CD4-positive, alpha-beta T cell treated with Interferon gamma for 1 hour (primary cell): ENCODE measurements at regions not wholly inside any gene's neighbourhood (a gene's known extent, or its start where the extent isn't known, plus 50 kb on each side); places are given as distances from the start of the nearest gene placed in this dataset.
"Not testable (repeated sequence)": the region's sequence is repeated elsewhere in the genome, so short reads cannot be mapped to it uniquely, and the experiment has no call there.

Experiments used
- DNase-seq: peaks from one replicate; pipeline ENCODE4 v3.0.0-alpha.2; 2020

DNA sequence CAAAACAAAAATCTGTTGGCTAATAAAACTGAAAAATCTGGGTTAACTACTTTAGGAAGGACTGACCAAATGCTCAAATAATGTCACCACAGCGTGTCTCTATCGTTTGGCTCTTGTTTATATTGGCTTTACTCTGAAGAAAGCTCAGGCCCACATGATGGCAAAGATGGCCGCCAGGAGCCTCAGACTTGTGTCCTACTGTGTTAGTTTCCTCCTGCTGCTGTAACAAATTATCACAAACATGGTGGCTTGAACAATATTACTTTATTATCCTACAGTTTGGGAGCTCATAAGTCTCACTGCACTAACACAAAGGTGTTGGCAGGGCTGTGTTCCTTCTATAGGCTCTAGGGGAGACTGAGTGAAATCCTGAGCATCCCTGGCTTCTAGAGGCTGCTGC is 303.0 kb downstream of the DAD1 start:
- no peak for DNase-seq

DNA sequence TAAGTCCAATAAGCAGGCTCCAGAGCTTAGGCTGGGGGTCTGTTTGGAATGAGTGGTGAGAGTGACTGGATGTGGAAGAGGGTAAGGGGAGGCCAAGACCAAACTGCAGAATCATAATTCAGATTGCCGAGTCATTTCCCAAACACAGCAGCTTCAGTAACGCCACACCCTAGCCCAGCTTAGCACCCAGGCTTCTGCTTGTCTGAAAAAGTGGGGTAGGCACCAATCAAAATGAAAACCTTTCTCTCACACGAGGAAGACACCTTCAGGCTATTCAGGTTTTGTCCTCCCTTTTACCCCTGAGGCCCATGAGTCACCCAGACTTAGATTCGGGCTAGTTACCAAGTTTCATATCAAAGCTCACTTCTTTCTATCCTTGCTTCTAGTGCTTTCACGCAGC is 306.1 kb downstream of the DAD1 start:
- no peak for DNase-seq

DNA sequence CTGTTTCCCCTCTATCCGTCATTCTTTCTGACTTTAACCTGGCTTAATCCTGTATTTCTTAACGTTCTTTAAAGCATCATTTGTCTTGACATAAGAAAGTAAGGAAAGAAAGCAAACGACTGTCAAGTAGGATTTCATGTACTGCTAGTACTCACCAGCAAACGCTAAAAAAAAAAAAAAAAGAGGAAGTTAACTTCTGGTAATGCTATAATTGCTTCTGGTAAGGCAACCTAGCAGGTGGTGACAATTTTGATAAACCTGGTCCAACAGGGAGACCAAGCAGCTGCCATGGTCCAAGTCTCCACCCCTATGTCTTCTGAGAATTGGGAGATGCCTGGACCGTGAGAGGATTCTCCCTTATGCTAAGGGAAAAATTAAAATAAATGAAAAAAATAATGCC is 306.6 kb downstream of the DAD1 start:
- DNase-seq: no peak

DNA sequence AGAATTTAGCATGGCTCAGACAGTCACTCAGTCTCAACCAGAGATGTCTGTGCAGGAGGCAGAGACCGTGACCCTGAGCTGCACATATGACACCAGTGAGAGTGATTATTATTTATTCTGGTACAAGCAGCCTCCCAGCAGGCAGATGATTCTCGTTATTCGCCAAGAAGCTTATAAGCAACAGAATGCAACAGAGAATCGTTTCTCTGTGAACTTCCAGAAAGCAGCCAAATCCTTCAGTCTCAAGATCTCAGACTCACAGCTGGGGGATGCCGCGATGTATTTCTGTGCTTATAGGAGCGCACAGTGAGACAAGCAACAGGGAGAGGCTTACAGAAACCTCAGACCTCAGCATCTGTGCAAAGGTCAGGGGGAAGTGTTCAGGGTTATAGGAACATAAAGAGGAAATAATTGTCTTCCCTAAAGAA is 307.6 kb downstream of the DAD1 start:
- not testable (repeated sequence) for DNase-seq

DNA sequence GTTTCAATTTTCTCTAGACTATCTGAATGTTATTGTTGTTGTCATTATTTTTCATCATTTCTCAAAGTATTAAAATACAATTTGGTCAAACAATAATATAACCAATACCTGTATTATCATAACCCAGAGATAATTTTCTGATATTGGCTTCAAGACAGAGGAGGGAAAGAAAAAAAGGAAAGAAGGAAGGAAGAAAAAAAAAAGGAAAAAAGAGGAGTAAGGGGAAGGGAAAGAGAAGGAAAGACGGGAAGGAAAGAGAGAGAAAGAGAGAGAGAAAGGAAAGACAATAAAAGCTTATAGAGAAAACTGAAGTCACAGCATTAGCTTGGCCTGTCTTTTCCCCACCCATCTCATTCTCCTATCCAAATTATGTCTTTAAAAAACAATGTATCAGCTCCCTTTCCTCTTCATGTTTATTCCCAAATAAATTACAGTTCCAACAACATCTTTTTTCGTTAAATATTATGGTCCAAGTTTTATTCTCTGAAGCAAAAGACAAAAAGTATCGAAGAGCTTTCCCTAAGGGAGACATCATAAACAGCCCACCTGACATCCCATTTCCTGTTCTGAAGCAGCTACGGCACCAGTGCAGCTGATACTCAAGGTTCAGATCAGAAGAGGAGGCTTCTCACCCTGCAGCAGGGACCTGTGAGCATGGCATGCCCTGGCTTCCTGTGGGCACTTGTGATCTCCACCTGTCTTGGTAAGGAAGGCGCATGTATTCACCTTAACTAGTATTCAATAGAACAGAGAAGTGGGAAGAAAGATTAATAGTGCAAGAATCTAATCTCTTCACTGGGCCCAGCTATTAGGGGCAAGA is 308.3 kb downstream of the DAD1 start:
- DNase-seq: no peak

DNA sequence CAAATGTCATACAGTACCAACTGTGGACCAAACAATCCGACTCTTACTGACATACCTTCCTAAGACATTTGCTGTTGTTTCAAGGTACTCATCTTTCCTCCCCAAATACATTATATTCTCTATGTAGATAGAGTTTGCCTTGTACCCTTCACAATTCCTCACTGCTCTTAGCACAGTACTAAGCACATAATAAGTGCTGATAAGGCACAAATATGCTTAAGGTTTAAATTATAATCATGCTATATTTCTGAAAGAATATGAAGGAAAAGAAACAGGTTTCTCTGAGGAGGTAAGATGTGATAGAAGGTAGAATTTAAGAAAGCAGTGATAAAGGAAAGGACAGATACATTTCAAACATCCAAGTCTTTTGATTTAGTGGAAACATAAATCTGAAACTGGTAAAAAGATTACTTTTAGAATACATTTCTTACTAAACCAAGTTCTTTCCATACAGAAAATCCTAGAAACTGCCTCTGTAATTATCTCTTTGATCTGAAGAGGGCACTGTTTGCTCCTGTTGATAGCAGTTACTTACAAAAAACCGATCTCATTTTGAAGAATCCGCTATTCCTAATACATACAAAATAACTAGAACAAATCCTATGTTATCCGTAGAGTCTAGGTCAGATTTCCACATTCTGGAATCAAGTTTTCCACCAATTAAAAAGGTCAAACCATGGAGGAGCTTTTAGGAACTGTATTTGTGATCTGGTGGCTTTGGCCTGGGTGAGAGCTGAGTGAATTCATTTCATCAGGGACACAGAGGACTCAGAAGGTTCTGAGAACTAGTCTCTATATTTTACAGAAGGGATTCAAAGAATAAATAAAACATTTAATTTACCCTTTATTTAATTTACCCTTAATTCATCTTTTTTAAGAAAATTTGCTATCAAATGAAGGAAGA is 311.9 kb downstream of the DAD1 start:
- no peak for DNase-seq

DNA sequence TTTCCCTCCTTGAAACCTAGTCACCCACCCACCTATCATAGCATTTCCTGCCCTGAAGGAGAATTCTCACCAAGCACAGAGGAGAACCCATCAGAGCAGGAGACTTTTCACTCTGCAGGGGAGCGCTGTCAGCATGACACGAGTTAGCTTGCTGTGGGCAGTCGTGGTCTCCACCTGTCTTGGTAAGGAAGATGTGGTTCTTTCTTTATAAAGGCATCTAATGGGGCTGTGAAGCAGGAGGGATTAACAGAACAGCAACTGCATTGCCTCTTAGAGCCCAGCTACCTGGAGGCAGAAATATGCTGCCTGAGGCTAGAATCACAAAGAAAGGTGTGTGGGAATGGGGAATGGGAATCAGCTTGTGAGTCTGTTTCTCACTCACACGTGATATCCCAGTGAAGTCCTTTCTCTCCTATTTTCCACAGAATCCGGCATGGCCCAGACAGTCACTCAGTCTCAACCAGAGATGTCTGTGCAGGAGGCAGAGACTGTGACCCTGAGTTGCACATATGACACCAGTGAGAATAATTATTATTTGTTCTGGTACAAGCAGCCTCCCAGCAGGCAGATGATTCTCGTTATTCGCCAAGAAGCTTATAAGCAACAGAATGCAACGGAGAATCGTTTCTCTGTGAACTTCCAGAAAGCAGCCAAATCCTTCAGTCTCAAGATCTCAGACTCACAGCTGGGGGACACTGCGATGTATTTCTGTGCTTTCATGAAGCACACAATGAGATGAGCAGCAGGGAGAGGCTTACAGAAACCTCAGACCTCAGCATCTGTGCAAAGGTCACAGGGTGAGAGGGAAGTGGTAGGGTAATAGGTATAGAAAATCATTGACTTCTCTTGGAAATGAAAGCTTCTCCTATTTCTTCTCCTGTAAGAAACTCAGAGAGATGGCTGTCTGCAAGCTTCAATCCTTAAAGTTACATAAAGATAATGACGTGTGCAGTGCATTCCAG is 316.9 kb downstream of the DAD1 start:
- DNase-seq: no peak

DNA sequence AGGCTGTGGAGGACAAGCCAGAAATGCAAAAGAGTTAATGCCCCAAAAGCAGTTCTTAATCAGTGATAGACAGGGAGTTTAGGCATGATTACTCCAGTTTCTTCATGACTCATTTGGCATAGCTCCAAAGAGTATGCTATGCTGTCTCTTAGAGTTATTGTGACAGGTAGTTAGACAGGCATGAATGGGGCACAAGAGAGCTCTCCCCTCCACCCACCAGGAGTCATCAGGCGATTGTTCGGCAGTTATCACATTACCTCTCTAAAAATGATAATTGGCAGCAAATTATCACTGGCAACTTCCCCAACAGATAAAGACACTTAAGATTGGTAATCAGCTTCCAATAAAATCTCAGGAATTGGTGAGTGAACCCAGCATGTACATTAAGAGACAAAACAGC is 320.1 kb downstream of the DAD1 start:
- DNase-seq: no peak

DNA sequence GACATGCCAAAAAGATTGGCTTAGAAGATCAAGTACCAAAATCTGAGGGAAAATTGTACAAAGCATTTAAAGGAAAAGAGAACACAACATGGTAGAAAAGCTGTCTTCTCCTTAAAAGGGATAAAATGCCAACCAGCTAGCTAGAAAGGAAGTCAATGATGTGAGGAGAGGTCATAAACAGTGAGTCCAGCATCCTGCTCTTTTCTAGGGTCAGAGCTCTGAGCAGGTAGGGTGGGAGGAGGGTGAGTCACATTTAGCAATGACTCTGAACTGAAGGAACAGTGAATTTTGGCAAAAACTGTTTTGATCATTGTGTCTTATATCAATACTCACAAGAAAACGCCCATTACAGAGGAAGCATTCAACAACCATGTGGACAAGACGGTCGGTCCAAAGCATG is 322.3 kb downstream of the DAD1 start:
- DNase-seq: no peak

DNA sequence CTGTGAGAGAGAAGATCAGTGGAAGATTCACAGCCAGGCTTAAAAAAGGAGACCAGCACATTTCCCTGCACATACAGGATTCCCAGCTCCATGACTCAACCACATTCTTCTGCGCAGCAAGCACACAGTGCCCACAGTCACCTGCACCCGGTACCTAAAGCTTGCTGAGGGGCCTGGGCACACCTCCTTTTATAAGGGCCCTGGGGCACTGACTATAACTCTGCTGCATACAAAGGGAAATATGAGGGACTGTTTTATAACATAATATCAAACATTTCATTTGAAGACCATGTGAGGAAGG is 322.9 kb downstream of the DAD1 start:
- no peak for DNase-seq

DNA sequence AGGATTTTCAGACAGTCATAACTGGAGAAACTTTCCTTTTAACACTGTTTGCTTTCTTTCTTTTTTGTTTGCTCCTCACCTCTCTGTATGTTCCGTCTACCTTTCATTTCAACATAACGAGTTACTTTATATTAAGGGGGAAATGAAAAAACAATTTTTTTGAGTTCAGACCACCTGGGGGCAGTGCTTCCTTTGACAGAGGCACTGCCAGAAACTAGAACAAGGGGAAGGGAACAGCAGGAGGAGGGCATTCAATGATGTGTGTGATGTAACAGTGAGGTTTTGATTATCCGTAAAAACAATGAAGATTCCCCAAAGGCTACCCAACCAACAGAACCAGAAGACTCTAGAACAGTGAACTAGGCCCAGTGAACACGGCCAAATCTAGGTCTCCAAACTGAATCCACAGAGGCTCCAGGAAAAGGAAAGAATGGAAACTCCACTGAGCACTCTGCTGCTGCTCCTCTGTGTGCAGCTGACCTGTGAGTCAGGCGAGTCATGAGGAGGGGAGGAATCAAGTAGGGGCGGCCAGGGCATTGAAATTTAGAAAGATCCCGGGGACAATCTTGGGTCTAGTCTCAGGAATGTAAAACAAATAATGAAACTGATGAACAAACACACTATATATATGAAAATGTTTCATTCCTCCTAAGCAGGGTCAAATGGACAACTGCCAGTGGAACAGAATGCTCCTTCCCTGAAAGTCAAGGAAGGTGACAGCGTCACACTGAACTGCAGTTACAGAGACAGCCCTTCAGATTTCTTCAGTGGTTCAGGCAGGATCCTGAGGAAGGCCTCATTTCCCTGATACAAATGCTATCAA is 323.5 kb downstream of the DAD1 start:
- no peak for DNase-seq

DNA sequence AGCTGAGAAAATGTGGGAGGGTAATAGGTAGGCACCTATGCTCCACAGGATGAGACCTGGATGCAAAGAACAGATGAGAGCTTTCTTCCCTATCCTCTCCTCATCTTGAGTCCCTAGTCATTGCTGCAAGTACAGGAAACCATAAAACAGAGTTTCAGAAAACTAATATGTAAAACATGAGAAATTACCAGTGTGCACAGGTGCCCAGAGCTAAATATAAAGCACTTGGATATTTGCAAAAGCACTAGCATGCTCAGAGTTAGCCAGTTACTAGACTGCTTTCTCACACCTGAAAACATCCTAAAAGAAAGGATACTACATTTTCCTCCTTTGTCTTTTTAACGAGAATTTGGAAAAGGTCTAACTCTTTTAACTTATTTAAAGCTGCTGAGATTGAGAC is 324.3 kb downstream of the DAD1 start:
- no peak for DNase-seq

DNA sequence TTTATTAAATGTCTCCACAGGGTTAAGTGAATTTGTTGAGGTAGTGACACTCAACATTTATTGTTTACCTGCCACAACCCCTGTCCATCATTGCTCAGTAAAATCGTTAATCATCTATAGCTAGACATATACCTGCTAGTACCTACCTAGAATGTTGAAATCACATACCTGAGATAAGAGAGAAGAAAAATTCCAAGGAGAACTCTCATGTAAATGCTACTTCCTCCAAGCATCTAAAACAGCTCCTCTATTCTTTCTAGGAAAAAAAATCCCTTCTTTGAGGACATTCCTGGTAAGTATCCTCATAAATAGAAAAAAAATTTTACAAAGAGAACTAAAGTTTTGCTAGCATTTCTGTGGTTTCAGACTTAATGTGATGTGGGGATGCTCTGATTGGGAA is 325.1 kb downstream of the DAD1 start:
- no peak for DNase-seq

DNA sequence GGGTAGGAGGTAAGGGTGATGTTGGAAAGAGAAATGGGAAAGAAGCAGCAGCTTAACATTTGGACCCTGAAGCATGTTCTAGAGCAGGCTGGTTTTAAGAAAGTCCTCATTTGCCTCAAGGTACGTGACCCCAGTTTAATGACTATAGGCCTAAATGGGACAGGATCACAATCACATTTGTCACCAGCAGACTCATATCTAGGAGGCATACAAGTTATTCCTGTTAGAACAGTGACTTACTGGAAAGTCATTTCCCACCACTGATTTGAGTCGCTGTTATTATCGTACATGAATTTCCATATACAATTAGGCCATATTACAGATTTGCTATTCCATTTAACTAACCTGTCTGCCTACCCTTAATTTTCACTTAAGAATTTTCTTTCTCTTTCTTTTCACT is 326.1 kb downstream of the DAD1 start:
- DNase-seq: no peak

DNA sequence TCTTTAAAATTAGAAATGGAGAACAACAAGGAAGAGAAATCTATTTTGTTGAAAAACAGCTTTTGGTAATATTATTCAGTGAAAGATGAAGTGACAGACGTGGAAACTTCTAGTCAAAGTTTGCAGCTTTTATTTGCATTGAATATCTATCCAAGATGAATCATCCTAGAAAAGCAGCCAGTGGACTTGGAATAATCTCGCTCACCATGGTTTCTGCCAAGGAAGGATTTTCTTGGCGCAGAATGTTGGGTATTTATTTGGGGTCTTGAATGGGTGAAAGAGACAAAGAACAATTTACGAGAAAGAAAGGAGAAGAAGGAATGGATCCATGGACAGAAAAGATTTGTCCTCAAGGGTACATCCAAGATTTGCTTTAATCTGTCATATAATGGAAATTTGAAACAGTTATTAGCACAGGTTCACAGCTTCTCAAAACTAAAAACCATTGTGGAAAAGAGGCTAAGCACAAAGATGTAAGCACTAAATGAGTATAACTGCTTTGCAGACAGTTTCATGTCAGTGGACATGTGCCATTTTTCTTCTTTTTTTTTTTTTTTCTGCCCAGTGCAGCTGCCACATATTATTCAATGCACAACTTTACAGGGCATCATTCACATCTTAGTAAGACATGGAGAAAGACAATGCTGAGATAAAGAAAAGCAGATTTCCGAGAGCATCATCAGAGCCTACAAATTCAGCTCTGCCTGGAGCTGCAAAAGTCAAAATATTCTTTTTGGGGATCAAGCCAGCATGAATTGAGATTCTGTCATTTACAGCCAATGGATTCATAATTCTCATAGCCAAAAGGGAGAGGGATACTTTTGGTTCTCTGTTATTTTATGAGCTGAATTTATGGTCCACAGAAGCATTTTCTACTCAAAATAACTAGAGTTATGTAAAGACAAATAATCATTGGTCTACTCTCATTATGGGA is 333.7 kb downstream of the DAD1 start:
- DNase-seq: no peak

DNA sequence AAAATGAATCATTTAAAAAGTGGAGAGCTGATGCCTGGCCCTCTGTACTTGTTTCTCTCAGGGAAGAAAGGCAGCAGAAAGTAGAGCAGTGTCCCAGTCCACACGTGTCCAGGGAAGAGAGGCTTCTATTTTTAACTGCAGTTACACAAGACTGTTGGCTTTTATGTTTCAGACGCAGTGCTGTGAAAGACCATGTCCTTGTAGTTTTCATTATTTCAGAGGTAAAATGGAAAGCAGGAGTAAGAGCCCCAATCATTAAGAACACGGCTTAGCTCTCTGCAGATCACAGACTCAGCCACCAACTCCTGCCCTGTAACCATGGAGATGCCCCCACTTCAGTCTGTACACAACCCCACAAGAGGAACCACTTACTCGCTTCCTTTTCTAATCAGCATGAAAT is 336.3 kb downstream of the DAD1 start:
- DNase-seq: no peak

DNA sequence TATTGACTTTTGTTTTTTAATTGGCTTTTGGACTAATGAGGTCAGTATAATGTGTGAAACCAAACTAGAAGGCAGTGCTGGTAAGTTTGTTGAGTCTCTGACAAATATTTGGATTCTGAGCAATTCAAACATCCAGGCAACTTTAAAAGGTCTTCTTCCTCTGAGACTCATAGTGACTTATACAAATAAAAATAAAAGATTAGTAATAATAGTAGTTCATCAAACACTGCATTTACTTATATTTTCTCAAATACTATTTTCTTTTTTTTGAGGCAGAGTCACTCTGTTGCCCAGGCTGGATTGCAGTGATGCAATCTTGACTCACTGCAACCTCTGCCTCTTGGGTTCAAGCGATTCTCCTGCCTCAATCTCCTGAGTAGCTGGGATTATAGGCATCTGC is 337.9 kb downstream of the DAD1 start:
- DNase-seq: no peak

DNA sequence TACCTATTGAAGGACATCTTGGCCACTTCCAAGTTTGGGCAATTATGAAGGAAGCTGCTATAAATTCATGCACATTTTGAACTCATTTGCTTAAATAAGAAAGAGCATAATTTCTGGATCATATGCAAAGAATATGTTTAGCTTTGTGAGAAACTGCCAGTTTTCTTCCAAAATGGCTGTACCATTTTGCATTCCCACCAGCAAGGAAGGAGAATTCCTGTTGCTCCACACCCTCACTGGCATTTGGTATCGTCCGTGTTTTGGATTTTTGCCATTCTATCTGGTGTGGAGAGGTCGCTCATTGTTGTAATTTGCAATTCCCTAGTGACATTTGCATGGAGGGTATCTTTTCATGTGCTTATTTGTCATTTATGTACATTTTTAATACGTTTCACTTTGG is 339.3 kb downstream of the DAD1 start:
- no peak for DNase-seq

DNA sequence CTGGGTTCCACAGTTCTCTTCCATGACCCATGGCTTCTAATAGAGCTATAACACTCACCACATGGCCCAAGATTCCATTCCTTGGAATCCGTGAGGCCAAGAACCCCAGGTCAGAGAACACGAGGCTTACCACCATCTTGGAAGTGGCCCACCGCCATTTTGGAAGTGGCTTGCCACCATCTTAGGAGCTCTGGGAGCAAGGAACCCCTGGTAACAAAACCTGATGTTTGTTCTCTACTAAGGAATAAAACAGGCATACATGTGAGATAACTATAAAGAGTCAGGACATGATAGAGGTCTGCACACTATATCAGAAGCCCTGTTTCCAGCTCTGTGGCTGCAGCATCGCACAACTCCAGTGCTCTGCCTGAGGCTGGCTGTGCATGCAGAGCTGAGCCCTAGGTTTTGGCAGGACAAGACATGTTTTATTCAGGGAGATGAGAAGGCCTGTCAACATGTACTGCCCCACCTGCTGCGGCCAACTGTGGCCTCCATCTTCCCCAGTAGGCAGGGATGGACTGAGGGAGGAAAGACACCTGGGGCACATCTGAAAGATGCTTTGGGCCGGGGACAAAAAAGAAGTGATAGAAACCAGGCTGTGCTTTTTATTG is 344.9 kb downstream of the DAD1 start:
- no peak for DNase-seq

DNA sequence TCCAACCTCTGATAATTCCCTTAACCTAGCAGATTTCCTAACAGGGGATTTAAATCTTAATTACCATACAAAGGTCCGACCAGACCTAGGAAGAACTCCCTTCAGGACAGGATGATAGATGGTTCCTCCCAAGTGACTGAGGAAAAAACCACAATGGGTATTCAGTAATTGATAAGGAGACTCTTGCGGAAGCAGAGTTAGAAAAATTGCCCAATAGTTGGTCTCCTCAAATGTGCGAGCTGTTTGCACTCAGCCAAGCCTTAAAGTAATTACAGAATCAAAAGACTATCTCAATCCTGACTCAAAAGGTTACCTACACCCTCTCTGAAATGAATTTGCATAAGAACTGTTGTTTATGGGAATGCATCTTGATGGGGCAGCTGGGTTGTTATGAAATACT is 350.7 kb downstream of the DAD1 start:
- DNase-seq: not testable (repeated sequence)

DNA sequence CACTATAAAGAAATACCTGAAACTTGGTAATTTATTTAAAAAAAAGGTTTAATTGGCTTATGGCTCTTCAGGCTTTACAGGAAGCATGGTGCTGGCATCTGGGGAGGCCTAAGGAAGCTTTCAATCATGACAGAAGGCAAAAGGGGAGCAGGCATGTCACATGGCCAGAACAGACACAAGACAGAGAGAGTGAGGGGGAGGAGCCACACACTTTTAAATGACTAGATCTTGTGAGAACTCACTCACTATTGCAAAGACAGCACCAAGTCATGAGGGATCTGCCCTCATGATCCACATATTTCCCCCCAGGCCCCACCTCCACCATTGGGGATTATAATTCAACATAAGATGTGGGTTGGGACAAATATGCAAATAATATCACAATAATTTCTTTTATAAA is 355.6 kb downstream of the DAD1 start:
- no peak for DNase-seq
